COLO829 (cell line): ENCODE measurements at regions not wholly inside any gene's neighbourhood (a gene's known extent, or its start where the extent isn't known, plus 50 kb on each side); places are given as distances from the start of the nearest gene placed in this dataset.

ENCODE experiments used
- DNase-seq: peaks from one replicate; pipeline ENCODE4 v3.0.0; 2012; ENCODE audit warnings: low spot score

GRCh38 chrX:20620306-20620705 is 353.6 kb upstream of the RPS6KA3 start:
- DNase-seq, result no peak

GRCh38 chrX:20609916-20610415 is 343.3 kb upstream of the RPS6KA3 start:
- DNase-seq, result no peak

GRCh38 chrX:20606831-20607230 is 340.1 kb upstream of the RPS6KA3 start:
- DNase-seq, result no peak

GRCh38 chrX:20596856-20597255 is 330.1 kb upstream of the RPS6KA3 start:
- no peak for DNase-seq

- DNase-seq, result no peak
Observed at GRCh38 chrX:20595928-20596575, 329.3 kb upstream of the RPS6KA3 start.

- peak; percentile 6 for DNase-seq
Observed at GRCh38 chrX:20594985-20595384, 328.3 kb upstream of the RPS6KA3 start.

- DNase-seq, result no peak
Observed at GRCh38 chrX:20593836-20594235, 327.1 kb upstream of the RPS6KA3 start.

GRCh38 chrX:20593402-20593801 is 326.7 kb upstream of the RPS6KA3 start:
- DNase-seq, result no peak

GRCh38 chrX:20591246-20591645 is 324.5 kb upstream of the RPS6KA3 start:
- DNase-seq, result no peak

- no peak for DNase-seq
Observed at GRCh38 chrX:20585782-20586181, 319.1 kb upstream of the RPS6KA3 start.

GRCh38 chrX:20571611-20572010 is 304.9 kb upstream of the RPS6KA3 start:
- DNase-seq, result no peak

GRCh38 chrX:20567108-20567507 is 300.4 kb upstream of the RPS6KA3 start:
- DNase-seq, result no peak

GRCh38 chrX:20547611-20548051 is 280.9 kb upstream of the RPS6KA3 start:
- DNase-seq, result no peak

GRCh38 chrX:20545538-20545937 is 278.8 kb upstream of the RPS6KA3 start:
- DNase-seq, result no peak

GRCh38 chrX:20542072-20542471 is 275.4 kb upstream of the RPS6KA3 start:
- no peak for DNase-seq

- no peak for DNase-seq
Observed at GRCh38 chrX:20538974-20539373, 272.3 kb upstream of the RPS6KA3 start.

GRCh38 chrX:20531667-20532066 is 265.0 kb upstream of the RPS6KA3 start:
- no peak for DNase-seq

- peak; percentile 51 for DNase-seq
Observed at GRCh38 chrX:20530406-20530921, 263.8 kb upstream of the RPS6KA3 start.

- no peak for DNase-seq
Observed at GRCh38 chrX:20529711-20530110, 263.0 kb upstream of the RPS6KA3 start.

- no peak for DNase-seq
Observed at GRCh38 chrX:20529301-20529700, 262.6 kb upstream of the RPS6KA3 start.

- peak; percentile 69 for DNase-seq
Observed at GRCh38 chrX:20527558-20528011, 260.9 kb upstream of the RPS6KA3 start.

- DNase-seq, result no peak
Observed at GRCh38 chrX:20527041-20527440, 260.3 kb upstream of the RPS6KA3 start.

- DNase-seq, result no peak
Observed at GRCh38 chrX:20523626-20524312, 257.1 kb upstream of the RPS6KA3 start.
